Sigmoid colon (tissue), 3 donors: ENCODE measurements at regions not wholly inside any gene's neighbourhood (a gene's known extent, or its start where the extent isn't known, plus 50 kb on each side); places are given as distances from the start of the nearest gene placed in this dataset.

ENCODE experiments used
- POLR2A ChIP-seq, 2 donors: fragments of 450-650 bp; IDR thresholded peaks; one replicate each; pipeline ENCODE4 v1.6.1; 2016; ENCODE audit warnings: antibody characterized with exemption in 2 of 2, mild to moderate bottlenecking in 2 of 2, moderate library complexity in 2 of 2
- TF ChIP-seq, protein P1 (sequence below), 4 experiments: fragments of 450-650 bp in 3 of 4; fragments of 200-600 bp in 1 of 4; IDR thresholded peaks; one replicate each; pipeline ENCODE4 v1.5.1; 2016 to 2019; ENCODE audit warnings: antibody characterized with exemption in 4 of 4, mild to moderate bottlenecking in 3 of 4, moderate library complexity in 2 of 4

DNA sequence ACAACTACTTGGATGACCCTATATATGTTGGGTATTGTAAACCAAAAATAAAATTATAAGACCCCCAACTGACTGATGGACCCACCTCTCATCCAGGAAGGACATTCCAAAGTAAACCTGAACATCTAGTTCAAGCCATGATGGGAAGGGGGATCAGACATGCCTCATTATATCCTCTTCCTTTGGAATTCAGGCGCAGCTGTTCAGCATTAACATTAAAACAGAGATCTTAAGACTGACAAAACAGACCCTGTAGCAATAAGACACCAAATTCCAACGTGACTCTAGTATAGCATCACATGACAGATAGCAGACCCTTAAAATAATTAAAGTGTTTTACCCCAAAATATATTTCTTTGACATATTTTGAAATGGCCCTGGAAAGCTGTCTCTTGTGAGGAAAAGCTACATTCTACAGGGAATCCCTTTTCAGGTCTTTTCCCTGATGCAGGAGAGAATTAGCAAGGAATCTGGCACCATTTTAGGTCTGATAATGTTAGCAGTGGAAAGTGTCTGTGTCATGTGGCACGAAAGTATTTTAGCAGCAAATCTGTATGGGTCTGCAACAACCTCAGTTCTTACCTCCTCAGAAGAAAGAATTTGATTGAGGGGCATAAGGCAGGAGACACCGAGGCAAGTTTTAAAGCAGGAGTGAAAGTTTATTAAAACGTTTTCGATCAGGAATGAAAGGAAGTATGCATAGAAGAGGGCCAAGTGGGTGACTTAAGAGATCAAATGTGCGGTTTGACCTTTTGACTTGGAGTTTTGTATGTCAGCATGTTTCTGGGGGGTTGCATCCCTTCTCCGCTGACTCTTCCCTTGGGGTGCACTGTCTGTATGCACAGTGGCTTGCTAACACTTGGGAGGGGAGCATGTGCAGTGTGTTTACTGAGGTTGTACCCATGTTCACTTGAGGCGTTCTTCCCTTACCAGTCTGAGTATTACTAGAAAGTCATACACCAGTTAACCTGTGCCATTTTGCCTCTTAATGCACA is 236.6 kb upstream of the PPP1R3A start:
- TF ChIP-seq, protein P1, sequence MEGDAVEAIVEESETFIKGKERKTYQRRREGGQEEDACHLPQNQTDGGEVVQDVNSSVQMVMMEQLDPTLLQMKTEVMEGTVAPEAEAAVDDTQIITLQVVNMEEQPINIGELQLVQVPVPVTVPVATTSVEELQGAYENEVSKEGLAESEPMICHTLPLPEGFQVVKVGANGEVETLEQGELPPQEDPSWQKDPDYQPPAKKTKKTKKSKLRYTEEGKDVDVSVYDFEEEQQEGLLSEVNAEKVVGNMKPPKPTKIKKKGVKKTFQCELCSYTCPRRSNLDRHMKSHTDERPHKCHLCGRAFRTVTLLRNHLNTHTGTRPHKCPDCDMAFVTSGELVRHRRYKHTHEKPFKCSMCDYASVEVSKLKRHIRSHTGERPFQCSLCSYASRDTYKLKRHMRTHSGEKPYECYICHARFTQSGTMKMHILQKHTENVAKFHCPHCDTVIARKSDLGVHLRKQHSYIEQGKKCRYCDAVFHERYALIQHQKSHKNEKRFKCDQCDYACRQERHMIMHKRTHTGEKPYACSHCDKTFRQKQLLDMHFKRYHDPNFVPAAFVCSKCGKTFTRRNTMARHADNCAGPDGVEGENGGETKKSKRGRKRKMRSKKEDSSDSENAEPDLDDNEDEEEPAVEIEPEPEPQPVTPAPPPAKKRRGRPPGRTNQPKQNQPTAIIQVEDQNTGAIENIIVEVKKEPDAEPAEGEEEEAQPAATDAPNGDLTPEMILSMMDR (IDR thresholded peaks at IDR 0.05): no peak
- TF ChIP-seq POLR2A (IDR thresholded peaks at IDR 0.05): no peak
